Right atrium auricular region (tissue), 2 donors: ENCODE measurements at regions not wholly inside any gene's neighbourhood (a gene's known extent, or its start where the extent isn't known, plus 50 kb on each side); places are given as distances from the start of the nearest gene placed in this dataset.
A peak's percentile ranks its signal among the peaks of the same experiment; 100 is the strongest.
"Not testable (repeated sequence)": the region's sequence is repeated elsewhere in the genome, so short reads cannot be mapped to it uniquely, and the experiment has no call there.

Source experiments
- DNase-seq: peaks from one replicate; pipeline ENCODE4 v3.0.0-alpha.2; 2019; ENCODE audit warnings: low spot score
- H3K27ac ChIP-seq, 2 donors: fragments of 200-600 bp; sonication (generic); 1 replicate in 1 of 2; 2 replicates in 1 of 2; pipeline ENCODE4 v1.5.1; 2016 to 2019
- H3K27me3 ChIP-seq, 2 donors: fragments of 200-600 bp; sonication (generic); one replicate each; pipeline versions ENCODE4 v1.5.1 to v1.6.0; 2017 to 2019
- H3K36me3 ChIP-seq: fragments of 200-600 bp; sonication (generic); one replicate; pipeline ENCODE4 v1.5.1; 2016
- H3K4me1 ChIP-seq, 2 donors: fragments of 200-600 bp; sonication (generic); one replicate each; pipeline versions ENCODE4 v1.5.1 to v1.6.0; 2017 to 2019
- H3K4me3 ChIP-seq, 2 donors: fragments of 200-600 bp; sonication (generic); 1 replicate in 1 of 2; 2 replicates in 1 of 2; pipeline ENCODE4 v1.5.1; 2017 to 2019; ENCODE audit warnings: mild to moderate bottlenecking in 1 of 2, moderate library complexity in 1 of 2
- H3K9me3 ChIP-seq, 2 donors: fragments of 200-600 bp; sonication (generic); one replicate each; pipeline ENCODE4 v1.5.1; 2019
- CTCF ChIP-seq, 2 donors: fragments of 200-600 bp; sonication (generic); IDR thresholded peaks; one replicate each; pipeline ENCODE4 v1.5.1; 2019; ENCODE audit warnings: antibody characterized with exemption in 2 of 2

DNA sequence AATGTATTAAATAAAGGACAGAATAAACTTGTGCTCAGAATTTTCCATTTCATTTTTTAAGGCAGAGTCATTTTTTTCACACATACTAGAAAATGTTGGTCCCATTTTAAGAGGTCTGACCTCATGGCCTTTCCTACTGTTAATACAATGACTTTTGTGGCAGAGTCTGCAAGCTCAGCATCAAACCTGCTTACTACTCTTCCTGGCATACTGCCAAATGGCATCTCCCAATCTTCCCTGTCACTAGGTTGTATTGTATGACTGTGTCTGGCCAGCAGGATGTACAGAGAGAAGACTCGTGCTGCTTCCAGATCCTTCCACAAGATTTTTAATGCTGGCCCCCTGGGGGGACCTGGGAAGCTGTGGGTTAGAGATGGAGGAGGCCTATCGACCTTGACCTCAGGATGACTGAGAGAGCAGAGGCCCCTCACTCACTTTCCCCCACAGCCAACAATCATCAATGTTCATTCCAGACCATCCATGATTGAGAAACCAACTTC lies 64.7 kb downstream of the BARX1 start:
- H3K27ac ChIP-seq: no peak overlapping the region
- no peak for TF ChIP-seq CTCF (IDR thresholded peaks at IDR 0.05)
- peaks cover 0 to 14% of the 10 kb centered on the region in 2 donors for H3K9me3 ChIP-seq
- H3K36me3 ChIP-seq: no peaks in the 10 kb centered on the region
- peak; percentile 48 for DNase-seq
- H3K4me3 ChIP-seq: no peak overlapping the region
- no peaks in the 10 kb centered on the region for H3K27me3 ChIP-seq
- no peaks in the 10 kb centered on the region for H3K4me1 ChIP-seq

GRCh38 chr9:93886911-93887310 lies 68.2 kb downstream of the BARX1 start:
- Histone ChIP-seq H3K4me3 (no peak overlapping the region), H3K4me1 (no peaks in the 10 kb centered on the region), H3K9me3 (no peaks in the 10 kb centered on the region), H3K27ac (no peak overlapping the region), H3K27me3 (no peaks in the 10 kb centered on the region), H3K36me3 (no peaks in the 10 kb centered on the region)
- peak; percentile 28 for DNase-seq
- TF ChIP-seq CTCF (IDR thresholded peaks at IDR 0.05): no peak

DNA sequence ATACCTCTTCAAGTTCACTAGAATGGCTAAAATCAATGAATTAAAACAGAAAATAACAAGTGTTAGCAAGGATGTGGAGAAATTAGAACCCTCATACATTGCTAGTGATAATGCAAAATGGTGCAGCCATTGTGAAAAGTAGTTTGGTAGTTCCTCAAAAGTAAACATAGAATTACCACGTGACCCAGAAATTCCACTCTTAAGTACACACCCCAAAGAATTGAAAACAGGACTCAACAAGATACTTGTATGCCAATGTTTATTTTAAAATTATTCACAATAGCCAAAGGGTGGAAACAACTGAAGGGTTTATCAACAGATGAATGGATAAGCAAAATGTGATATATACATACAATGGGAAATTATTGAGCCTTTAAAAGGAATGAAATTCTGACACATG lies 70.3 kb downstream of the BARX1 start:
- Histone ChIP-seq H3K36me3 (no peaks in the 10 kb centered on the region), H3K4me1 (no peaks in the 10 kb centered on the region), H3K4me3 (no peak overlapping the region), H3K27me3 (no peaks in the 10 kb centered on the region), H3K27ac (no peak overlapping the region), H3K9me3 (no peaks in the 10 kb centered on the region)
- no peak for DNase-seq
- no peak for TF ChIP-seq CTCF (IDR thresholded peaks at IDR 0.05)

DNA sequence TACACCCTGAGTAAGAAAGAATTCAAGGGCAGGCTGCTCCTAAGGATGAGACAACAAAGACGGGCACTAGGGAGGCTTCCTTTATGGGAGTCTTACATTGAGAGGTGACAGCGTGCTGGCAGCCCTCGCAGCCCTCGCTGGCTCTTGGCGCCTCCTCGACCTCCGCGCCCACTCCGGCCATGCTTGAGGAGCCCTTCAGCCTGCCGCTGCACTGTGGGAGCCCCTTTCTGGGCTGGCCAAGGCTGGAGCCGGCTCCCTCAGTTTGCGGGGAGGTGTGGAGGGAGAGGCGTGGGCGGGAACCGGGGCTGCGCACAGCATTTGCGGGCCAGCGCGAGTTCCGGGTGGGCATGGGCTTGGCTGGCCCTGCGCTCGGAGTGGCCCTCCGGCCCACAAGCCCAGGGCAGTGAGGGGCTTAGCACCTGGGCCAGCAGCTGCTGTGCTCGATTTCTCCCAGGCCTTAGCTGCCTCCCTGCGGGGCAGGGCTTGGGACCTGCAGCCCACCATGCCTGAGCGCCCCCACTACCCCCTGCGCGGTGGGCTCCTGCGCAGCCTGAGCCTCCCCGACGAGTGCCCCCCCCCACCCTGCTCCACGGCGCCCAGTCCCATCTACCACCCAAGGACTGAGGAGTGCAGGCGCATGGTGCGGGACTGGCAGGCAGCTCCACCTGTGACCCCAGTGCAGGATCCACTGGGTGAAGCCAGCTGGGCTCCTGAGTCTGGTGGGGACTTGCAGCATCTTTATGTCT lies 75.3 kb downstream of the BARX1 start:
- not testable (repeated sequence) for H3K4me1 ChIP-seq, H3K27me3 ChIP-seq, DNase-seq, H3K4me3 ChIP-seq, H3K27ac ChIP-seq, H3K36me3 ChIP-seq
- H3K9me3 ChIP-seq: peaks cover 4 to 23% of the 10 kb centered on the region in 2 donors

GRCh38 chr9:93875330-93875729 lies 79.8 kb downstream of the BARX1 start:
- no peak for DNase-seq
- Histone ChIP-seq H3K27me3 (no peaks in the 10 kb centered on the region), H3K36me3 (no peaks in the 10 kb centered on the region), H3K9me3 (peaks cover 5 to 38% of the 10 kb centered on the region in 2 donors), H3K4me1 (no peaks in the 10 kb centered on the region), H3K4me3 (no peak overlapping the region), H3K27ac (no peak overlapping the region)
- TF ChIP-seq CTCF (IDR thresholded peaks at IDR 0.05): no peak

DNA sequence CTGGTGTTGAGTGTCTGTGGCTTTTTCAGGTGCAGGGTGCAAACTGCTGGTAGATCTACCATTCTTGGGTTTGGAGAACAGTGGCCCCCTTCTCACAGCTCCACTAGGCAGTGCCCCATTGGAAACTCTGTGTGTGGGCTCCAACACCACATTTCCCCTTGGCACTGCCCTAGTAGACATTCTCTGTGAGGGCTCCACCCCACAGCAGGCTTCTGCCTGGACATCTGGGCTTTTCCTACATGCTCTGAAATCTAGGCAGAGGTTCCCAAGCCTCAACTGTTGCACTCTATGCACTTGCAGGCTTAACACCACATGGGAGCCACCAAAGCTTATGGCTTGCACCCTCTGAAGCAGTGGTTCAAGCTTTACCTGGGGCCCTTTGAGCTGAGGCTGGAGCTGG lies 80.9 kb downstream of the BARX1 start:
- Histone ChIP-seq H3K27ac (no peak overlapping the region), H3K36me3 (no peaks in the 10 kb centered on the region), H3K4me1 (no peaks in the 10 kb centered on the region), H3K27me3 (no peaks in the 10 kb centered on the region), H3K9me3 (peaks cover 5 to 38% of the 10 kb centered on the region in 2 donors), H3K4me3 (no peak overlapping the region)
- TF ChIP-seq CTCF (IDR thresholded peaks at IDR 0.05): no peak
- no peak for DNase-seq
